HCT116 (cell line): ENCODE measurements at regions not wholly inside any gene's neighbourhood (a gene's known extent, or its start where the extent isn't known, plus 50 kb on each side); places are given as distances from the start of the nearest gene placed in this dataset.

Experiments
- ATAC-seq: fragments of 200-7000 bp; cut with Tn5 transposase; 2 replicates; pipeline ENCODE4 v1.9.1; 2020; ENCODE audit warnings: mild to moderate bottlenecking, moderate library complexity
- BruUV-seq: library from RNA; stranded (reverse); fragments of 400-500 nt; replicated peaks from 2 replicates; lab custom pipeline; 2021; lab: Mats Ljungman, UMichigan
- CTCF ChIA-PET: fragments of 300-600 bp; sonication (Branson Sonifier 250); formaldehyde crosslinking; loops from one replicate; lab custom pipeline; 2021; ENCODE audit warnings: antibody characterized with exemption; lab: Charles Lee
- POLR2A ChIA-PET: fragments of 300-600, 350-600 bp; sonication (Branson Sonifier 250); formaldehyde crosslinking; loops from one replicate; lab custom pipeline; 2021; ENCODE audit warnings: antibody characterized with exemption; lab: Charles Lee
- RAD21 ChIA-PET, 2 experiments: fragments of 300-600 bp; sonication (Branson Sonifier 250); formaldehyde crosslinking; loops; one replicate each; lab custom pipeline; 2023; ENCODE audit warnings: low total read pairs in 2 of 2; ENCODE audit not compliant: uncharacterized antibody in 2 of 2, unreplicated experiment in 2 of 2, low non-redundant PET in 1 of 2; lab: Charles Lee
- DNase-seq: peaks from one replicate; pipeline ENCODE4 v3.0.0-alpha.2; 2010; ENCODE audit warnings: low read depth, low spot score
- H2AFZ ChIP-seq: fragments of 200-600 bp; shearing (Covaris generic), sonication (generic); 2 replicates; pipeline ENCODE4 v1.6.1; 2017; ENCODE audit warnings: low read depth, mixed run types, mixed read lengths, antibody characterized with exemption, low read length; ENCODE audit not compliant: poor library complexity, severe bottlenecking
- H3K27ac ChIP-seq: 2 replicates; pipeline ENCODE4 v1.5.1; 2012; ENCODE audit warnings: low read depth, low read length
- H3K27me3 ChIP-seq: fragments of 200-600 bp; sonication (generic); 2 replicates; pipeline ENCODE4 v1.6.1; 2016; ENCODE audit warnings: mixed run types, low read length, mixed read lengths; ENCODE audit not compliant: insufficient read depth
- H3K36me3 ChIP-seq, 2 experiments: fragments of 200-500 bp in 1 of 2; fragments of 200-600 bp in 1 of 2; sonication (Bioruptor generic) in 1 of 2; sonication (generic) in 1 of 2; 2 replicates each; pipeline versions ENCODE4 v1.5.1 to v1.6.1; 2014 to 2016; ENCODE audit warnings: low read length in 2 of 2, inconsistent platforms in 1 of 2, mixed read lengths in 1 of 2, mixed run types in 1 of 2; ENCODE audit not compliant: insufficient read depth in 2 of 2, control insufficient read depth in 1 of 2
- H3K4me1 ChIP-seq, 2 experiments: fragments of 200-600 bp in 1 of 2; sonication (generic) in 1 of 2; 2 replicates each; pipeline versions ENCODE4 v1.5.1 to v1.6.1; 2012 to 2017; ENCODE audit warnings: low read length in 2 of 2, inconsistent platforms in 1 of 2, mild to moderate bottlenecking in 1 of 2, mixed read lengths in 1 of 2, mixed run types in 1 of 2, moderate library complexity in 1 of 2; ENCODE audit not compliant: insufficient read depth in 2 of 2, control insufficient read depth in 1 of 2
- H3K4me2 ChIP-seq: fragments of 200-600 bp; sonication (generic); 2 replicates; pipeline ENCODE4 v1.6.1; 2017; ENCODE audit warnings: mixed run types, low read length, mixed read lengths
- H3K4me3 ChIP-seq, 2 experiments: fragments of 200-600 bp in 1 of 2; sonication (generic) in 1 of 2; replicated peaks in 1 of 2; 2 replicates each; pipeline ENCODE4 v1.5.1; 2011 to 2016; ENCODE audit warnings: low read length in 2 of 2, control low read depth in 1 of 2, low read depth in 1 of 2, mild to moderate bottlenecking in 1 of 2, mixed read lengths in 1 of 2, mixed run types in 1 of 2
- H3K79me2 ChIP-seq: fragments of 200-600 bp; sonication (generic); 2 replicates; pipeline ENCODE4 v1.6.1; 2017; ENCODE audit warnings: mild to moderate bottlenecking, mixed run types, low read length, moderate library complexity, mixed read lengths; ENCODE audit not compliant: insufficient read depth
- H3K9ac ChIP-seq: fragments of 200-600 bp; sonication (generic); 2 replicates; pipeline ENCODE4 v1.6.1; 2016; ENCODE audit warnings: low read length, mixed read lengths
- H3K9me2 ChIP-seq: fragments of 200-600 bp; sonication (generic), shearing (Covaris generic); 2 replicates; pipeline ENCODE4 v1.6.1; 2017; ENCODE audit warnings: mixed run types, mild to moderate bottlenecking, moderate library complexity; ENCODE audit not compliant: insufficient read depth
- H3K9me3 ChIP-seq, 2 experiments: fragments of 200-500 bp in 1 of 2; fragments of 200-600 bp in 1 of 2; sonication (Bioruptor generic) in 1 of 2; sonication (generic) in 1 of 2; 2 replicates each; pipeline ENCODE4 v1.6.1; 2014 to 2017; ENCODE audit warnings: low read length in 2 of 2, mixed read lengths in 2 of 2, inconsistent platforms in 1 of 2, low read depth in 1 of 2, mild to moderate bottlenecking in 1 of 2, mixed run types in 1 of 2, moderate library complexity in 1 of 2; ENCODE audit not compliant: control insufficient read depth in 1 of 2, insufficient read depth in 1 of 2
- H4K20me1 ChIP-seq: fragments of 200-600 bp; sonication (generic), shearing (Covaris generic); 2 replicates; pipeline ENCODE4 v1.6.1; 2017; ENCODE audit warnings: mixed run types, mild to moderate bottlenecking, moderate library complexity; ENCODE audit not compliant: insufficient read depth
- CBX3 ChIP-seq: IDR thresholded peaks from 2 replicates; pipeline ENCODE4 v1.6.1; 2012; ENCODE audit warnings: low read depth
- CEBPB ChIP-seq: IDR thresholded peaks from 2 replicates; pipeline ENCODE4 v1.6.1; 2012; ENCODE audit warnings: low read depth
- EGR1 ChIP-seq: IDR thresholded peaks from 2 replicates; pipeline ENCODE4 v1.6.1; 2012; ENCODE audit warnings: low read depth
- EZH2 ChIP-seq: fragments of 200-600 bp; sonication (generic); IDR thresholded peaks from 2 replicates; pipeline ENCODE4 v1.6.1; 2017; ENCODE audit warnings: antibody characterized with exemption, mixed run types
- EZH2phosphoT487 ChIP-seq: fragments of 200-600 bp; IDR thresholded peaks from 2 replicates; pipeline ENCODE4 v1.6.1; 2018; ENCODE audit warnings: antibody characterized with exemption, borderline replicate concordance
- FOSL1 ChIP-seq: IDR thresholded peaks from 2 replicates; pipeline ENCODE4 v1.6.1; 2012; ENCODE audit warnings: low read depth
- JUND ChIP-seq: IDR thresholded peaks from 2 replicates; pipeline ENCODE4 v1.6.1; 2012
- POLR2A ChIP-seq: IDR thresholded peaks from 2 replicates; pipeline ENCODE4 v1.7.0; 2011; ENCODE audit warnings: borderline replicate concordance; ENCODE audit not compliant: insufficient read depth, insufficient read length; ENCODE audit errors: extremely low read depth
- POLR2AphosphoS5 ChIP-seq: IDR thresholded peaks from 2 replicates; pipeline ENCODE4 v1.6.1; 2011; ENCODE audit warnings: mild to moderate bottlenecking, low read depth, low read length, moderate library complexity
- RAD21 ChIP-seq: IDR thresholded peaks from 2 replicates; pipeline ENCODE4 v1.6.1; 2012; ENCODE audit warnings: low read depth, mild to moderate bottlenecking
- SIN3A ChIP-seq: IDR thresholded peaks from 2 replicates; pipeline ENCODE4 v1.6.1; 2012; ENCODE audit warnings: low read depth
- SP1 ChIP-seq: IDR thresholded peaks from 2 replicates; pipeline ENCODE4 v1.6.1; 2012; ENCODE audit warnings: low read depth
- TCF7L2 ChIP-seq: IDR thresholded peaks from 2 replicates; pipeline ENCODE4 v1.7.0; 2011; ENCODE audit warnings: borderline replicate concordance, inconsistent platforms; ENCODE audit not compliant: insufficient read depth, insufficient read length; ENCODE audit errors: extremely low read depth
- ZFX ChIP-seq: fragments of 450-650 bp; IDR thresholded peaks from 2 replicates; pipeline ENCODE4 v1.6.1; 2017
- ZNF274 ChIP-seq: fragments of 200-500 bp; sonication (Bioruptor generic); IDR thresholded peaks from 2 replicates; pipeline ENCODE4 v1.6.1; 2014; ENCODE audit warnings: mild to moderate bottlenecking, low read depth, low read length, inconsistent platforms
- intact Hi-C: fragments of 100-400 bp; cut with micrococcal nuclease; formaldehyde crosslinking; loops from 2 replicates; pipeline ENCODE4 v1.10.0; 2022
- TF ChIP-seq, protein P1 (sequence below): IDR thresholded peaks from 2 replicates; pipeline ENCODE4 v1.6.1; 2012; ENCODE audit warnings: low read depth
- TF ChIP-seq, protein P2 (sequence below): IDR thresholded peaks from 2 replicates; pipeline ENCODE4 v1.6.1; 2012
- TF ChIP-seq, protein P3 (sequence below): IDR thresholded peaks from 2 replicates; pipeline ENCODE4 v1.6.1; 2011; ENCODE audit warnings: mild to moderate bottlenecking, low read length, moderate library complexity; ENCODE audit not compliant: insufficient replicate concordance; ENCODE audit errors: extremely low read depth

DNA sequence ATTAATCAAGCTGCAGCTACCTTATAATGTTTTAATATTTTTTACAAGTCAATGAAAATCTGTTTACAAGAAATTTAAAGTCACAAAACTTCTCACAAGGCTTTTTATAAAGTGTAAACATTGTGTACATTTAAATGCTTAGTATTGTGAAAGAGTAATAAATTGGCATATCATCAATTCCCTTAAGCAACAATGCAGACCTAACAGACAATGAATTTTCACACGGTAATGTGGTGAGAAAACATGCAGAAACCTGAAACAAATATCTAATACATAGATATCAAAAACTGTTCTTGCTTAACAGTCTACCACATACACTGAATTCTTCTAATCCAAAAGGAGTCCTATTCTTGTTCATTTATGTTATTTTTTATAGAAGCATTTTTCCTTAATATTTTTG is 220.7 kb downstream of the CRPPA start:
- H3K4me2 ChIP-seq, result no peak overlapping the region
- no peaks in the 10 kb centered on the region for H3K36me3 ChIP-seq
- peaks cover 0 to 2% of the 10 kb centered on the region in 2 experiments; a peak in 1 of 4 replicates for H3K4me1 ChIP-seq
- H3K27me3 ChIP-seq, result no peaks in the 10 kb centered on the region
- H3K9me2 ChIP-seq, result no peaks in the 10 kb centered on the region
- DNase-seq (no peak), ATAC-seq (no peak)
- no peak overlapping the region for H3K4me3 ChIP-seq
- ChIA-PET POLR2A (no interaction called here), RAD21 (no interaction called here), CTCF (no interaction called here)
- no peaks in the 10 kb centered on the region for H3K9me3 ChIP-seq
- intact Hi-C loops, result no loop called here
- H3K79me2 ChIP-seq, result no peaks in the 10 kb centered on the region
- no peak overlapping the region for H3K27ac ChIP-seq
- H2AFZ ChIP-seq, result no peak overlapping the region
- H4K20me1 ChIP-seq, result no peaks in the 10 kb centered on the region
- TF ChIP-seq EGR1, result no peak
- TF ChIP-seq RAD21, result no peak
- no peak for TF ChIP-seq EZH2
- TF ChIP-seq POLR2AphosphoS5, result no peak
- TF ChIP-seq EZH2phosphoT487, result no peak
- TF ChIP-seq SIN3A, result no peak
- no peak for TF ChIP-seq ZNF274
- no peak for TF ChIP-seq JUND
- TF ChIP-seq, protein P1, sequence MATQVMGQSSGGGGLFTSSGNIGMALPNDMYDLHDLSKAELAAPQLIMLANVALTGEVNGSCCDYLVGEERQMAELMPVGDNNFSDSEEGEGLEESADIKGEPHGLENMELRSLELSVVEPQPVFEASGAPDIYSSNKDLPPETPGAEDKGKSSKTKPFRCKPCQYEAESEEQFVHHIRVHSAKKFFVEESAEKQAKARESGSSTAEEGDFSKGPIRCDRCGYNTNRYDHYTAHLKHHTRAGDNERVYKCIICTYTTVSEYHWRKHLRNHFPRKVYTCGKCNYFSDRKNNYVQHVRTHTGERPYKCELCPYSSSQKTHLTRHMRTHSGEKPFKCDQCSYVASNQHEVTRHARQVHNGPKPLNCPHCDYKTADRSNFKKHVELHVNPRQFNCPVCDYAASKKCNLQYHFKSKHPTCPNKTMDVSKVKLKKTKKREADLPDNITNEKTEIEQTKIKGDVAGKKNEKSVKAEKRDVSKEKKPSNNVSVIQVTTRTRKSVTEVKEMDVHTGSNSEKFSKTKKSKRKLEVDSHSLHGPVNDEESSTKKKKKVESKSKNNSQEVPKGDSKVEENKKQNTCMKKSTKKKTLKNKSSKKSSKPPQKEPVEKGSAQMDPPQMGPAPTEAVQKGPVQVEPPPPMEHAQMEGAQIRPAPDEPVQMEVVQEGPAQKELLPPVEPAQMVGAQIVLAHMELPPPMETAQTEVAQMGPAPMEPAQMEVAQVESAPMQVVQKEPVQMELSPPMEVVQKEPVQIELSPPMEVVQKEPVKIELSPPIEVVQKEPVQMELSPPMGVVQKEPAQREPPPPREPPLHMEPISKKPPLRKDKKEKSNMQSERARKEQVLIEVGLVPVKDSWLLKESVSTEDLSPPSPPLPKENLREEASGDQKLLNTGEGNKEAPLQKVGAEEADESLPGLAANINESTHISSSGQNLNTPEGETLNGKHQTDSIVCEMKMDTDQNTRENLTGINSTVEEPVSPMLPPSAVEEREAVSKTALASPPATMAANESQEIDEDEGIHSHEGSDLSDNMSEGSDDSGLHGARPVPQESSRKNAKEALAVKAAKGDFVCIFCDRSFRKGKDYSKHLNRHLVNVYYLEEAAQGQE, result no peak
- TF ChIP-seq POLR2A, result no peak
- TF ChIP-seq, protein P2, sequence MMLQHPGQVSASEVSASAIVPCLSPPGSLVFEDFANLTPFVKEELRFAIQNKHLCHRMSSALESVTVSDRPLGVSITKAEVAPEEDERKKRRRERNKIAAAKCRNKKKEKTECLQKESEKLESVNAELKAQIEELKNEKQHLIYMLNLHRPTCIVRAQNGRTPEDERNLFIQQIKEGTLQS, result no peak
- TF ChIP-seq TCF7L2, result no peak
- TF ChIP-seq ZFX, result no peak
- no peak for TF ChIP-seq FOSL1
- TF ChIP-seq SP1, result no peak
- TF ChIP-seq, protein P3, sequence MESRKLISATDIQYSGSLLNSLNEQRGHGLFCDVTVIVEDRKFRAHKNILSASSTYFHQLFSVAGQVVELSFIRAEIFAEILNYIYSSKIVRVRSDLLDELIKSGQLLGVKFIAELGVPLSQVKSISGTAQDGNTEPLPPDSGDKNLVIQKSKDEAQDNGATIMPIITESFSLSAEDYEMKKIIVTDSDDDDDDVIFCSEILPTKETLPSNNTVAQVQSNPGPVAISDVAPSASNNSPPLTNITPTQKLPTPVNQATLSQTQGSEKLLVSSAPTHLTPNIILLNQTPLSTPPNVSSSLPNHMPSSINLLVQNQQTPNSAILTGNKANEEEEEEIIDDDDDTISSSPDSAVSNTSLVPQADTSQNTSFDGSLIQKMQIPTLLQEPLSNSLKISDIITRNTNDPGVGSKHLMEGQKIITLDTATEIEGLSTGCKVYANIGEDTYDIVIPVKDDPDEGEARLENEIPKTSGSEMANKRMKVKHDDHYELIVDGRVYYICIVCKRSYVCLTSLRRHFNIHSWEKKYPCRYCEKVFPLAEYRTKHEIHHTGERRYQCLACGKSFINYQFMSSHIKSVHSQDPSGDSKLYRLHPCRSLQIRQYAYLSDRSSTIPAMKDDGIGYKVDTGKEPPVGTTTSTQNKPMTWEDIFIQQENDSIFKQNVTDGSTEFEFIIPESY, result no peak
- no peak for TF ChIP-seq CBX3
- TF ChIP-seq CEBPB, result no peak
- H3K9ac ChIP-seq, result no peak overlapping the region
- no TSS peak for BruUV-seq
